IMR-90 (cell line): ENCODE measurements at regions not wholly inside any gene's neighbourhood (a gene's known extent, or its start where the extent isn't known, plus 50 kb on each side); places are given as distances from the start of the nearest gene placed in this dataset.

Experiments used
- ATAC-seq: fragments of 200-7000 bp; cut with Tn5 transposase; 2 replicates; pipeline ENCODE4 v1.9.1; 2020; ENCODE audit warnings: low read depth, mild to moderate bottlenecking, moderate library complexity
- BruUV-seq: library from RNA; stranded (reverse); fragments of 400-500 nt; replicated peaks from 2 replicates; lab custom pipeline; 2021; lab: Mats Ljungman, UMichigan
- CTCF ChIA-PET: fragments of 300-600 bp; formaldehyde crosslinking; extraction: SDS; loops from one replicate; lab custom pipeline; 2021; ENCODE audit warnings: antibody characterized with exemption; lab: Yijun Ruan, JAX
- POLR2A ChIA-PET: fragments of 300-600 bp; sonication (Branson Sonifier 250); formaldehyde crosslinking; loops from one replicate; lab custom pipeline; 2022; ENCODE audit warnings: antibody characterized with exemption; ENCODE audit not compliant: unreplicated experiment; lab: Charles Lee
- DNase-seq: peaks from one replicate; pipeline ENCODE4 v3.0.0; 2013
- H2AFZ ChIP-seq: replicated peaks from 2 replicates; pipeline ENCODE3; 2013; ENCODE audit warnings: low read length, mild to moderate bottlenecking; ENCODE audit not compliant: poor library complexity
- H2AK5ac ChIP-seq: 2 replicates; pipeline ENCODE4 v1.6.1; 2013; ENCODE audit warnings: low read depth, low read length, inconsistent platforms
- H2AK9ac ChIP-seq: replicated peaks from 2 replicates; pipeline ENCODE3; 2013; ENCODE audit warnings: mild to moderate bottlenecking, low read depth, low read length, moderate library complexity; ENCODE audit not compliant: poor library complexity
- H2BK120ac ChIP-seq: 2 replicates; pipeline ENCODE4 v1.6.1; 2013; ENCODE audit warnings: low read depth, low read length, inconsistent platforms
- H2BK15ac ChIP-seq: 3 replicates; pipeline ENCODE4 v1.6.1; 2013; ENCODE audit warnings: low read depth, low read length, inconsistent platforms
- H2BK20ac ChIP-seq: 2 replicates; pipeline ENCODE4 v1.6.1; 2013; ENCODE audit warnings: low read depth, mild to moderate bottlenecking, inconsistent platforms, low read length, moderate library complexity
- H2BK5ac ChIP-seq: 2 replicates; pipeline ENCODE4 v1.6.1; 2013; ENCODE audit warnings: mild to moderate bottlenecking, low read depth, low read length, inconsistent platforms; ENCODE audit not compliant: poor library complexity, severe bottlenecking
- H3K14ac ChIP-seq: replicated peaks from 2 replicates; pipeline ENCODE4 v1.6.1; 2013; ENCODE audit warnings: low read depth, low read length, inconsistent platforms
- H3K18ac ChIP-seq: 2 replicates; pipeline ENCODE4 v1.6.1; 2013; ENCODE audit warnings: low read depth, low read length, control low read depth
- H3K23ac ChIP-seq: 2 replicates; pipeline ENCODE4 v1.6.1; 2013; ENCODE audit warnings: low read depth, low read length, inconsistent platforms
- H3K27ac ChIP-seq: 2 replicates; pipeline ENCODE4 v1.5.1; 2013; ENCODE audit warnings: mild to moderate bottlenecking, control low read depth, low read length; ENCODE audit not compliant: insufficient read depth
- H3K27me3 ChIP-seq: 2 replicates; pipeline ENCODE4 v1.6.1; 2013; ENCODE audit warnings: low read length; ENCODE audit not compliant: control insufficient read depth, insufficient read depth
- H3K36me3 ChIP-seq: 2 replicates; pipeline ENCODE4 v1.6.1; 2013; ENCODE audit warnings: low read length, mixed read lengths; ENCODE audit not compliant: control insufficient read depth, insufficient read depth
- H3K4ac ChIP-seq: 2 replicates; pipeline ENCODE4 v1.6.1; 2013; ENCODE audit warnings: low read depth, low read length, inconsistent platforms
- H3K4me1 ChIP-seq: 2 replicates; pipeline ENCODE4 v1.6.1; 2013; ENCODE audit warnings: low read length, mixed read lengths; ENCODE audit not compliant: control insufficient read depth, insufficient read depth
- H3K4me2 ChIP-seq: 2 replicates; pipeline ENCODE4 v1.6.1; 2013; ENCODE audit warnings: low read depth, mild to moderate bottlenecking, control low read depth, low read length, moderate library complexity
- H3K4me3 ChIP-seq: 2 replicates; pipeline ENCODE4 v1.5.1; 2013; ENCODE audit warnings: low read depth, mild to moderate bottlenecking, control low read depth, low read length, moderate library complexity; ENCODE audit not compliant: insufficient read depth
- H3K56ac ChIP-seq: 2 replicates; pipeline ENCODE4 v1.6.1; 2013; ENCODE audit warnings: low read length, inconsistent platforms; ENCODE audit not compliant: insufficient read depth; ENCODE audit errors: extremely low read depth
- H3K79me1 ChIP-seq, 2 experiments: 2 replicates each; pipeline ENCODE4 v1.6.1; 2013; ENCODE audit warnings: low read length in 2 of 2, inconsistent platforms in 1 of 2, low read depth in 1 of 2
- H3K9ac ChIP-seq: 2 replicates; pipeline ENCODE4 v1.6.1; 2013; ENCODE audit warnings: low read depth, low read length, control low read depth
- H3K9me1 ChIP-seq: 2 replicates; pipeline ENCODE4 v1.6.1; 2013; ENCODE audit warnings: low read length, inconsistent platforms; ENCODE audit not compliant: insufficient read depth
- H3K9me3 ChIP-seq: 2 replicates; pipeline ENCODE4 v1.6.1; 2013; ENCODE audit warnings: low read length; ENCODE audit not compliant: control insufficient read depth, insufficient read depth
- H4K20me1 ChIP-seq: 2 replicates; pipeline ENCODE4 v1.6.1; 2013; ENCODE audit warnings: low read length, inconsistent platforms; ENCODE audit not compliant: insufficient read depth
- H4K5ac ChIP-seq: 2 replicates; pipeline ENCODE4 v1.6.1; 2013; ENCODE audit warnings: mild to moderate bottlenecking, low read depth, low read length, control low read depth
- H4K8ac ChIP-seq, 2 experiments: 2 replicates each; pipeline ENCODE4 v1.6.1; 2013; ENCODE audit warnings: low read depth in 2 of 2, low read length in 2 of 2, control low read depth in 1 of 2, inconsistent platforms in 1 of 2
- H4K91ac ChIP-seq: 2 replicates; pipeline ENCODE4 v1.6.1; 2013; ENCODE audit warnings: low read depth, low read length, inconsistent platforms; ENCODE audit not compliant: insufficient read depth
- CEBPB ChIP-seq: IDR thresholded peaks from 2 replicates; pipeline ENCODE4 v1.6.1; 2012; ENCODE audit warnings: low read depth, low read length, improper control_type of control experiment
- CTCF ChIP-seq: conservative IDR thresholded peaks from 2 replicates; pipeline ENCODE4 v1.5.1; 2012; ENCODE audit warnings: mild to moderate bottlenecking, low read depth, low read length, improper control_type of control experiment
- MAFK ChIP-seq: IDR thresholded peaks from 2 replicates; pipeline ENCODE4 v1.6.1; 2012; ENCODE audit warnings: low read depth, low read length, improper control_type of control experiment
- MAZ ChIP-seq: IDR thresholded peaks from 2 replicates; pipeline ENCODE4 v1.6.1; 2012; ENCODE audit warnings: low read depth, mild to moderate bottlenecking, low read length, improper control_type of control experiment, moderate library complexity, borderline replicate concordance
- POLR2A ChIP-seq: IDR thresholded peaks from 2 replicates; pipeline ENCODE4 v1.6.1; 2012; ENCODE audit warnings: mild to moderate bottlenecking, low read depth, low read length
- WGBS, 2 experiments: methylation state at CpG; one replicate each; pipeline versions ENCODE4 v1.1.5 to v1.1.7; 2013; ENCODE audit warnings: missing lambda C conversion rate in 2 of 2; ENCODE audit not compliant: insufficient read length in 1 of 2; ENCODE audit errors: extremely low coverage in 2 of 2; 5-methylcytosine and 5-hydroxymethylcytosine counted together
- dilution Hi-C: fragments of 300-500 bp; cut with HindIII; formaldehyde crosslinking; loops from one replicate; pipeline ENCODE4 v1.14.3; 2018; ENCODE audit warnings: low sequenced_read_pairs; ENCODE audit not compliant: unreplicated experiment
- in situ Hi-C: fragments of 300-500 bp; cut with MboI; formaldehyde crosslinking; loops from 3 replicates; pipeline ENCODE4 v1.14.3; 2019; ENCODE audit warnings: low sequenced_read_pairs, inconsistent platforms, mixed read lengths
- intact Hi-C: fragments of 100-400 bp; cut with micrococcal nuclease; formaldehyde crosslinking; loops from 2 replicates; pipeline ENCODE4 v1.10.0; 2022

- POLR2A ChIA-PET, result no interaction called here
- H4K5ac ChIP-seq, result no peak overlapping the region
- no peaks in the 10 kb centered on the region for H3K79me1 ChIP-seq
- H4K20me1 ChIP-seq, result no peaks in the 10 kb centered on the region
- no peak overlapping the region for H3K23ac ChIP-seq
- H3K4me2 ChIP-seq, result no peak overlapping the region
- TF ChIP-seq MAZ (no peak), POLR2A (no peak), CEBPB (no peak), CTCF (no peak), MAFK (no peak)
- no peaks in the 10 kb centered on the region for H3K9me3 ChIP-seq
- H2AK9ac ChIP-seq, result no peak overlapping the region
- DNase-seq (no peak), ATAC-seq (no peak)
- CTCF ChIA-PET, result interaction anchor here (0.6 kb wide), 1 partner anchor 21 kb away, joined by 3 read pairs; no protein-coding TSS in a partner anchor
- H3K9ac ChIP-seq, result no peak overlapping the region
- no peak overlapping the region for H2BK15ac ChIP-seq
- no peak overlapping the region for H3K18ac ChIP-seq
- no peaks in the 10 kb centered on the region for H3K27me3 ChIP-seq
- no peak overlapping the region for H2BK120ac ChIP-seq
- in situ Hi-C loops (no loop called here), intact Hi-C loops (no loop called here), dilution Hi-C loops (no loop called here)
- no peak overlapping the region for H4K91ac ChIP-seq
- no peak overlapping the region for H2BK20ac ChIP-seq
- no peak overlapping the region for H2BK5ac ChIP-seq
- no peak overlapping the region for H4K8ac ChIP-seq
- no peak overlapping the region for H3K14ac ChIP-seq
- no CpG with 5 or more reads among the region's 1 CpG for WGBS, 2 experiments
- no peak overlapping the region for H3K4ac ChIP-seq
- no peaks in the 10 kb centered on the region for H3K4me1 ChIP-seq
- no peaks in the 10 kb centered on the region for H3K9me1 ChIP-seq
- no peak overlapping the region for H3K4me3 ChIP-seq
- no peaks in the 10 kb centered on the region for H3K36me3 ChIP-seq
- H2AK5ac ChIP-seq, result no peak overlapping the region
- H2AFZ ChIP-seq, result no peak overlapping the region
- no peak overlapping the region for H3K27ac ChIP-seq
- no peak overlapping the region for H3K56ac ChIP-seq
- BruUV-seq, result no TSS peak
Measured at GRCh38 chr12:91706466-91706865, 439.2 kb downstream of the BTG1 start.
